Stimulated activated naive CD8-positive, alpha-beta T cell treated with anti-CD3 and anti-CD28 coated beads, Interleukin-15, Interleukin-2, amounts not matched to agents 100 ng/mL and 50 ng/mL, for 24 hours (primary cell): ENCODE measurements at regions not wholly inside any gene's neighbourhood (a gene's known extent, or its start where the extent isn't known, plus 50 kb on each side); places are given as distances from the start of the nearest gene placed in this dataset.
A peak's percentile ranks its signal among the peaks of the same experiment; 100 is the strongest.

ENCODE experiments used
- H3K27ac Mint-ChIP-seq: one replicate; pipeline ENCODE4 v1.8.0; 2021; ENCODE audit warnings: mild to moderate bottlenecking, mixed read lengths
- H3K27me3 Mint-ChIP-seq: one replicate; pipeline ENCODE4 v1.8.0; 2021; ENCODE audit warnings: mixed read lengths
- H3K36me3 Mint-ChIP-seq: one replicate; pipeline ENCODE4 v1.8.0; 2021; ENCODE audit warnings: low read depth, mixed read lengths
- H3K4me1 Mint-ChIP-seq: one replicate; pipeline ENCODE4 v1.8.0; 2021; ENCODE audit warnings: low read depth, mixed read lengths
- H3K4me3 Mint-ChIP-seq: one replicate; pipeline ENCODE4 v1.8.0; 2021; ENCODE audit warnings: mild to moderate bottlenecking, mixed read lengths
- H3K9me3 Mint-ChIP-seq: one replicate; pipeline ENCODE4 v1.8.0; 2021; ENCODE audit warnings: mixed read lengths

DNA sequence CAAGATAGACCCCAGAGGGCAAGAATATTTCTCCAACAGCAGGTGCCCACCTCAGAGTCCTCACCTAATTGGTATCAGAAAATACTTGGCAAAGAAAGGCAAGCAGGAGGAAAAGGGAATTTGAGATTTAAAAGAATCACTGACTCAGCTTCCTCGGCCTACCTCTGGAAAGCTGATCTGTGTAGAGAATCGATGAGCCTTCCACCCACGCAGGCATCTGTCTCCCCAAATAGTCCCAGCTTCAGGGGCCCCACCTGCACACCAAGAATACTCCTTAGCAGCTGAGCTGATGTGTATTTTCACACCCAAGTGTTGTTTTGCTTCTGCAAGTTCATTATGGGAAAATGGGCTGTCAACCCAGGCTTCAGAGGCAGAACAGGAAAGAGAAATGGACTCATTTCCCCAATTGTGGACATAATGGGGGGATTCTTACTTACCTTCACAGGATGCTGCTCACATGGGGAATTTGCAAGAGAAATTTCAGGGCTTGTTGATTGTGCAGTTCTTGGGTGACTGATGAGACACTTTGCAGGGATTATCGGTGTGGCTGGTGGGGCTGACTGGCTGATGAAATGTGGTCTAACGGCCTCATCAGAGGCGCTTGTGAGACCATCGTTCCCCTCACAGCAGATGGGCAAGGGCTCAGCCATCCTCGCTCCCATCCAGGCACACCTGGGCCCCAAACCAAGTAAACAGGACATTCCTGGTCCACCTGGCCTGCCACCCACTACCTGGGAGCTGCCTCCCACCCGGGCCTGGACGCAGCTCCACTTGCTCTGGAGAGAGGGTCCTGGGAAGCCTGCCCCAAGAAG is 436.3 kb downstream of the PTPRU start:
- Mint-ChIP-seq H3K9me3 (no peaks in the 10 kb centered on the region), H3K27ac (no peak overlapping the region), H3K4me3 (no peak overlapping the region), H3K27me3 (peaks cover 11% of the 10 kb centered on the region), H3K4me1 (no peaks in the 10 kb centered on the region), H3K36me3 (no peaks in the 10 kb centered on the region)

DNA sequence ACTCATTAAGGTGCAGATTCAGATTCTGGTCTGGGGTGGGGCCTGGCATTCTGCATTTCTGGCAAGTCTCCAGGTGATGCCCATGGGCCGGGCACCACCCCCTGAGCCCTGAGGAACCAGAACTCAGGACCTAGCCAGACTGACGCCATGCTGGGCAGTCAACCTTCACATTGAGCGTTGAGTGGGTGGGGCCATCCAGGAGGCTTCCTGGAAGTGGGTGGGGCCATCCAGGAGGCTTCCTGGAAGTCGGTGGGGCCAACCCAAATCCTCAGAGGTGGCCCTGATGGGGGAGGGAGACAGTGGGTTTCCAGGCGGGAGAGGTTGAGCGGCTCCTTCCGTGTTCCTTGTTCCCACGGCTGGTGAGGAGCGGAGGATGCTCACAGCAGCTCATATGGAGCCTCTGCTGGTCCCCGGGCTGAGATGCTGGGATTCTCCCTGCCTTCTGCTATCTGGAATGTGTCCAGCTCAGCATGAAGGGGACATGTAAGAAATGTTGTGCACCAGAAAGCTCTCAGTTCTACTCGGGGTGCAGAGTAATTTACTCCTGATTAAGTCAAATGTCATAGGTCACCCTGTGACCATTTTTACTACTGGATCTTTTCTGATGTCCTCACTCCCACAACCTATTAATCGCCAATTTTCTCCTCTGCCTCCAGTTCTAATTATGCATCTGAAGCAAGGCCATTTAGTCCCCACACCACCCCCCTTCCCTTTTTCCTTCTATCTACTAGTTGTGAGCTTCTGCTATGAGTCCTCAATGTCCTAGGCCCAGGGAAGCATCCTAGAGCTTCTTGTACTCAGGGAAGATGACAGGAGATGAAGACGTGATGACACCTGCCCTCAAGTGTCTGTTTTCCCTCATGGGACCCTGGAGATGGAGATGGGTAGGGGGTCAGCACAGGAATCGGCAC is 435.4 kb downstream of the PTPRU start:
- peak overlapping the region; percentile 6 for H3K27ac Mint-ChIP-seq

GRCh38 chr1:29670752-29671151 is 434.4 kb downstream of the PTPRU start:
- Mint-ChIP-seq H3K27me3 (peaks cover 23% of the 10 kb centered on the region), H3K27ac (no peak overlapping the region), H3K9me3 (no peaks in the 10 kb centered on the region), H3K4me1 (no peaks in the 10 kb centered on the region), H3K36me3 (no peaks in the 10 kb centered on the region), H3K4me3 (no peak overlapping the region)

More for the DNA sequence above, 435.4 kb downstream of the PTPRU start:
- H3K4me1 Mint-ChIP-seq, result no peaks in the 10 kb centered on the region
- no peaks in the 10 kb centered on the region for H3K36me3 Mint-ChIP-seq
- no peaks in the 10 kb centered on the region for H3K9me3 Mint-ChIP-seq
- peaks cover 14% of the 10 kb centered on the region for H3K27me3 Mint-ChIP-seq
- no peak overlapping the region for H3K4me3 Mint-ChIP-seq

DNA sequence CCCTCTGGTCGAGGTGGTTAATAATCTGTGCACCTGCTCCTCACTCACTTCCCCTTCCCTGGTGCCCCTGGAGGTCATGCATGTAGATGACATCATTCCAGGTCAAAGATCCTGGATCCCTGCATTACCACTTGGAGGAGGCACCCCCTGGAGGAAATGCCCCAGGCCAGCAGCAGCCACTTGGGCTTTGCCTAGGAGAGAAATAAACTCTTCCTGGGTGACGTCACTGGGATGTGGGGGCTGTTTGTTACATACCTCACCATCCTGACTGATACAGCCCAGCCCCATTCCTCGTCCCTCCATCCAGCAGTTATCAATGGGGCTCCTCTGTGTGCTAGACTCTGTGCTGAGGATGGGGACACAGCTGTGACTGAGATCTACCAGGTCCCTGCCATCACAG is 433.6 kb downstream of the PTPRU start:
- H3K4me3 Mint-ChIP-seq, result no peak overlapping the region
- H3K36me3 Mint-ChIP-seq, result no peaks in the 10 kb centered on the region
- no peaks in the 10 kb centered on the region for H3K4me1 Mint-ChIP-seq
- no peak overlapping the region for H3K27ac Mint-ChIP-seq
- no peaks in the 10 kb centered on the region for H3K9me3 Mint-ChIP-seq
- peaks cover 31% of the 10 kb centered on the region for H3K27me3 Mint-ChIP-seq

GRCh38 chr1:29669158-29669871 is 433.0 kb downstream of the PTPRU start:
- Mint-ChIP-seq H3K4me3 (no peak overlapping the region), H3K27ac (no peak overlapping the region), H3K27me3 (peaks cover 35% of the 10 kb centered on the region), H3K4me1 (no peaks in the 10 kb centered on the region), H3K9me3 (no peaks in the 10 kb centered on the region), H3K36me3 (no peaks in the 10 kb centered on the region)

- Mint-ChIP-seq H3K27ac (no peak overlapping the region), H3K9me3 (no peaks in the 10 kb centered on the region), H3K27me3 (peaks cover 38% of the 10 kb centered on the region), H3K4me1 (no peaks in the 10 kb centered on the region), H3K36me3 (no peaks in the 10 kb centered on the region), H3K4me3 (no peak overlapping the region)
Observed at GRCh38 chr1:29668551-29669157, 432.3 kb downstream of the PTPRU start.

GRCh38 chr1:29667951-29668350 is 431.6 kb downstream of the PTPRU start:
- Mint-ChIP-seq H3K27ac (no peak overlapping the region), H3K9me3 (no peaks in the 10 kb centered on the region), H3K27me3 (peaks cover 43% of the 10 kb centered on the region), H3K4me3 (no peak overlapping the region), H3K36me3 (no peaks in the 10 kb centered on the region), H3K4me1 (no peaks in the 10 kb centered on the region)

DNA sequence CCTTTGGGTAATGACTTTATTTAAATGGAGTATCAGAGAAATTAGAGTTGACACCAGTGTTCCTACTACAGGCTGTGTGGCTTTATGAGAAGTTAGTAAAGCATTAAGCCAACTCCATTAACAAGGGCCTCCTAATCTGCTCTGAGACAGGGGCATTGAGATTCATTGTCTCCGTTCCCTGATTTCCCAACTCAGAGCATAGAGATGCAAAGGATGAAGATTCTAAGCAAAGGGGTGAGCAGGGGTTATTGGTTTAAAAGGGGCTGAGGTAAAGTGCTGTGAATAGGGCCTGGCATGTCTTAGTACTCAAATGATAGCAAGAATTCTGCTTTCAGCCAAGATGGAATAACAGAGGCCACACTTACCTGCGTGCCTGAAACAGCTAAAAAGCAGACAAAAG is 428.4 kb downstream of the PTPRU start:
- Mint-ChIP-seq H3K4me3 (no peak overlapping the region), H3K27me3 (peaks cover 58% of the 10 kb centered on the region), H3K27ac (no peak overlapping the region), H3K9me3 (peaks cover 11% of the 10 kb centered on the region), H3K4me1 (no peaks in the 10 kb centered on the region), H3K36me3 (no peaks in the 10 kb centered on the region)

- Mint-ChIP-seq H3K27ac (no peak overlapping the region), H3K9me3 (peaks cover 18% of the 10 kb centered on the region), H3K4me1 (no peaks in the 10 kb centered on the region), H3K4me3 (no peak overlapping the region), H3K36me3 (no peaks in the 10 kb centered on the region), H3K27me3 (peaks cover 38% of the 10 kb centered on the region)
Observed at GRCh38 chr1:29658688-29659087, 422.4 kb downstream of the PTPRU start.

DNA sequence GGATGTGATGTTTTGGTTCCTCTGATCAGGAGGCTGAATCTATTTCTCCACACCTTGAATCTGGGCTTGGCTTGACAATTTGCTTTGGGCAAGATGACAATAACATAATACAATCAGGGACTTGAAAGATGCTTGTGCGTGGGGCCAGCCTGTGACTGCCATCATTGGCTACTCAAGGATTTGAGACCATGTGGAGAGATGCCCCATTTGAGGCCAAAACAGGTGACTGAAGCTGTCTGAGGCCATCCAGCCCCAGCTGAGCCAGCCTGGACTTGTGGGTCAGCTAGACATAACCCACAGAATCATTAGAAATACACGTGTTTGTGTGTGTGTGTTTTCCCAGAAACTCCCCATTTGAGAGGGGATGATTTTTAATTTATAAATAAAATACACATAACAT is 421.5 kb downstream of the PTPRU start:
- H3K4me1 Mint-ChIP-seq, result no peaks in the 10 kb centered on the region
- H3K36me3 Mint-ChIP-seq, result no peaks in the 10 kb centered on the region
- H3K4me3 Mint-ChIP-seq, result no peak overlapping the region
- peaks cover 18% of the 10 kb centered on the region for H3K9me3 Mint-ChIP-seq
- peaks cover 33% of the 10 kb centered on the region for H3K27me3 Mint-ChIP-seq
- no peak overlapping the region for H3K27ac Mint-ChIP-seq

DNA sequence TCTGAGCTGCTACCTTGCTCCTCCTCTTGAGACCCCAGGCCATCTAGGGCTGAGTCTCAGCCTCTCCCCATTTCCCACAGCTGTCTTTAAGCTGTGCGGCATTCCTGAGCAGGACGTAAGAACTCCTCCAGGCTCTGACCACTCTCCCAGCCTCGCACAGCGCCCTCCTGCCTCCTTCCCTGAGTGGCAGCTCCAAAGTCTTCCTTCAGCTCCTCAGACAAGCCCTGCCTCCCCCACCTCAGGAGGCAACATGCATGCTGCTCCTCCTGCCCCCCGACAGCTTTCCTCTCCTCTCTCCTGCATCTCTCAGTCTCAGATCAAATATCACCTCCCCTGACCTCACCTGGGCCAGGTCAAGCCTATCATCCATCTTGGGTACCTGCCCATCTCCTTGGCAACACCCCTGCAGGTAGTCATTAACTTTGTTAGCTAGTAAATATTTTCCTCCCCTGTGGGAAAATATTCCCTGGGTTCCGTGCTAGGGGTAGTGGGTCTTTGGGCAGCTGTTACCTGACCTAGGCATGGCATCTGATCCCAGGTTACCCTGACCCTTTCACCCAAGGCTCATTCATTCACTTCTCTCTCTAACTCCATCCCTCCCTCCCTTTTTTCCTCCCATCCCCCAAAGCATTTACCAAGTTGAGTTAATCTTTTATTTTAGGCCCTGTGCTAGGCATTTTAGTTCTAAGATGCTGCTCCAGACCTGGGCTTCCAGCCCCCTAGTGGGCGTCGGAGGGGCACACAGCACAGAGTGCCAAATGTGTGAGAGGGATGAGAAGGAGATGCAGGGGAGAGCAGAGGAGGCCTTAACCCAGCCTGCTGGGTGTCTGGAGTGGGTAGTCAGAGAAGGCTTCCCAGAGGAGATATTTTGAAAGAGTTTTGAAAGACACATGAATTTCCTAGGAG is 419.9 kb downstream of the PTPRU start:
- Mint-ChIP-seq H3K27me3 (peaks cover 23% of the 10 kb centered on the region), H3K36me3 (no peaks in the 10 kb centered on the region), H3K27ac (no peak overlapping the region), H3K4me3 (no peak overlapping the region), H3K9me3 (peaks cover 12% of the 10 kb centered on the region), H3K4me1 (no peaks in the 10 kb centered on the region)

DNA sequence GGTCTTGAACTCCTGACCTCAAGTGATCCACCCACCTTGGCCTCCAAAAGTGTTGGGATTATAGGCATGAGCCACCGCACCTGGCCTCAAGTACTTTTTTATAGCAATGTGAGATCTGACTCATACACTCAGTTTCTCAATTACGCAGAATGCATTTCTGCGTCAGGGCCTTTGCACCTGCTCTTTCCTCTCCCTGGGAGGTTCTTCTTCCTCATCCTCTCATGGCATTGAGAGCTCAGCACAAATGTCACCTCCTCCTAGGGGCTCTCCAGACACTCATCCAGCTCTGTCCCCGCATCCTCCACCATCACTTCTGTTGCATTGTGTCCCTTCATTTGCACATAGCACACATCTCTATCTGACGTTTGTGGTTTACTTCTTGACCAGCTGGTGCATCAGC is 418.8 kb downstream of the PTPRU start:
- Mint-ChIP-seq H3K36me3 (no peaks in the 10 kb centered on the region), H3K4me3 (no peak overlapping the region), H3K4me1 (no peaks in the 10 kb centered on the region), H3K27ac (no peak overlapping the region), H3K9me3 (peaks cover 7% of the 10 kb centered on the region), H3K27me3 (peaks cover 15% of the 10 kb centered on the region)

GRCh38 chr1:29653886-29654450 is 417.6 kb downstream of the PTPRU start:
- H3K9me3 Mint-ChIP-seq, result peaks cover 7% of the 10 kb centered on the region
- no peaks in the 10 kb centered on the region for H3K4me1 Mint-ChIP-seq

More at GRCh38 chr1:29653886-29654450, 417.6 kb downstream of the PTPRU start:
- no peak overlapping the region for H3K4me3 Mint-ChIP-seq
- peaks cover 14% of the 10 kb centered on the region for H3K27me3 Mint-ChIP-seq
- H3K27ac Mint-ChIP-seq, result no peak overlapping the region
- H3K36me3 Mint-ChIP-seq, result no peaks in the 10 kb centered on the region
